NCI-H1048 (cell line): ENCODE measurements at regions not wholly inside any gene's neighbourhood (a gene's known extent, or its start where the extent isn't known, plus 50 kb on each side); places are given as distances from the start of the nearest gene placed in this dataset.
"Not testable (repeated sequence)": the region's sequence is repeated elsewhere in the genome, so short reads cannot be mapped to it uniquely, and the experiment has no call there.

Source experiments
- DNase-seq: peaks from one replicate; lab custom pipeline; 2025; lab: John Stamatoyannopoulos, UW

DNA sequence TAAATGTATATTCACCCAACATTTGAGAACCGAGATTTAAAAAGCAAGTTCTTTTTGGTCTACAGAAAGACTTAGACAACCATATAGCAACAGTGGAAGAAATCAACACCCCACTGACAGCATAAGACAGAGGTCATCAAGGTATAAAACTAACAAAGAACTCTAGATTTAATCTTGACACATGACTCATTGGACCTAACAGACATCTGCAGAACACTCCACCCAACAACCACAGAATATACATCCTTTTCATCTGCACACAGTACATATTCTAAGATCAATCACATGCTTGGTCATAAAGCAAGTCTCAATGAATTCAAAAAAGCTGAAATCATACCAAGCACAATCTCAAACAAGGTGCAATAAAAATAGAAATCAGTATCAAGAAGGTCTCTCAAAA is 65.8 kb downstream of the SPIN4 start:
- no peak for DNase-seq

- no peak for DNase-seq
These were observed 66.5 kb downstream of the SPIN4 start for GRCh38 chrX:63284659-63285058.

DNA sequence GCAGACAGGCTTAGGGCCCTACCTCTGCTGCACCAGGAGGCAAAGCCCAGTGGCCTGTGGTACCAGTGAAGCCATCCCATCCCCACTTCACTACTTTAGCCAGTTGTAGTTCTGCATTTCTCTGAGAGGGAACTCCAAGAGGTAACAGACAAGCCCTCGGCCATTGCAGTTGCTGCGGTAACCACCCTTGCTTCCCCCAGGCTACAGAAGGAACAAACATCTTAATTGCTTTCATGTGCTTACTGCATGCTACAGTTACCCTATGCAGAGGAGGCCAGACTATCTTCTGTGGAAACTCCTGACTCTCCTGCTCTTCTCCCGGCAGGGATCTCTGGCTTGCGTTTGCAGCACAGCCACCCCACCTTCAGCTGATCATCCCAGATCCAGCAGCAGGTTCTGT is 67.8 kb downstream of the SPIN4 start:
- no peak for DNase-seq

GRCh38 chrX:63282828-63283227 is 68.3 kb downstream of the SPIN4 start:
- no peak for DNase-seq

GRCh38 chrX:63282077-63282476 is 69.1 kb downstream of the SPIN4 start:
- DNase-seq, result no peak

DNA sequence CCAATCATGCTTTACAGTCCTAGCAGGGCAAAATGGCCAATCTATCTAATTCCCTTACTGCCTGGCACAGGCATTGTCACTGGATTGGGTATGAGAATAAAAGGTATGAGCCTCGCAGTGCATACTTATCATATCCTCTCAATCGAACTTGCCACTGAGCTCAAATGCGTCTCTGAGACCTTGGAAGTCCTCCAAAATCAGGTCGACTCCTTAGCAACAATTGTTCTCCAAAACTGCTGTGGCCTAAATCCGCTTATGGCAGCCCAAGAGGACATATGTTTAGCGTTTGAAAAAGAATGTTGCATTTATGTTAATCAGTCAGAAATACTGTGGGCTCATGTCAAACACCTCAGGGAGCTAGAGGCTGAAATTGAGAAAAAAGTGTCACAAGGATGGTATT is 69.7 kb downstream of the SPIN4 start:
- no peak for DNase-seq

DNA sequence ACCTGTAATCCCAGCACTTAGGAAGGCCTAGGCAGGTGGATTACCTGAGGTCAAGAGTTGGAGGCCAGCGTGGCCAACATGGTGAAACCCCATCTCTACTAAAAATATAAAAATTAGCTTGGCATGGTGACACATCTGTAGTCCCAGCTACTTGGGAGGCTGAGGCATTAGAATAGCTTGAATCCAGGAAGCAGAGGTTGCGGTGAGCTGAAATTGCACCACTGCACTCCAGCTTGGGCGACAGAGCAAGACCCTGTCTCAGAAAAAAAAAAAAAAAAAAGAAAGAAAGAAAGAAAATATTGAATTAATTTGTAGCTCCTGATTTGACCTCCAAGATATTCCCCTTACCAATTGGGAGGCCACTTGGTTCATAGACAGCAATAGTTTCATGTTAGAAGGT is 73.7 kb downstream of the SPIN4 start:
- DNase-seq, result not testable (repeated sequence)

DNA sequence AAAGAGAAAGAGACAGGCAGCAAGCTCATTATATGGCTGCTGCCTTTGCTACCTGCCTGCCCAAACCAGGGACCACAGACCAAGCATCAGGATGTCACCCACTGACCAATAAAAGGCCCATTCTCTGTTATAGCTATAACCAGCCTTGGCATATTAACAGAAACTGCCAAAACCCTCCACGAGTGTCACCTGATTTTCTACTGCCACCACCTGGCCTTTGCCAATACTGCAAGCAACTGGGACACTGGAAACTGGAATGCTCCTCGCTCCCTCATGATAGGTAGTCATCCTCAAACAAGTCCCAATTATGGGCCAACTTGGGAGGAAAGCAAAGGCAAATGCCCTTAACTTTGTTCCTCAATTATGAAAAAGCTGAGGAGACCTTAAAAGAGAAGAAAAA is 76.0 kb downstream of the SPIN4 start:
- no peak for DNase-seq

GRCh38 chrX:63270873-63271272 is 80.3 kb downstream of the SPIN4 start:
- DNase-seq, result no peak

- DNase-seq, result no peak
These were observed 93.0 kb downstream of the SPIN4 start for GRCh38 chrX:63258144-63258543.

DNA sequence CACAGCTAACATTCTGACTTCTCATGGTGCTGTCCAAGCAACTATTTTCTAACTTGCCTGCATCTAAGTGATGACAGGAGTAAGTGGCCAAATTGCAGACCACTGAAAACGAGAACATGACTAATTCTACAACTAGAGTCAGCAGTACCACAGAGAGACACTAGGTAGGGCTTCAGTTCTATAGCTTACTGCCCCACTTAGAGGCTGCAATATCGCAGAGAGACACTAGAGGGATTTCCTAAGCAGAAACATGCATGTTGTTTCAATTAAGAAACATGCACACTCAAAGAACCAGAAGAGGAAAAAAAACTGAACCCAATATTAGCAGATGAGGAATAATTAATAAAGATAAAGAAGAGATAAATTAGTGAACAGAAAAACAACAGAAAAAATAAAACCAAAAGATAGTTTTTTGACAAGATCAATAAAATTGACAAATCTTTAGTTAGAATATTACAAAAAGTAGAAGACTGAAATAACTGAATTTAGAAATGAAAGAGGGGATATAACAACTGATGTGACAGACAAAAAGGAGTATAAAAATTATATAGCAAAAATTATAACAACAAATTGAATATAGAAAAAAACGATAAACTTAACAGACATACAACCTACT is 100.8 kb downstream of the SPIN4 start:
- DNase-seq, result no peak

- not testable (repeated sequence) for DNase-seq
These were observed 108.4 kb downstream of the SPIN4 start for GRCh38 chrX:63242689-63243088.

GRCh38 chrX:63235963-63236362 is 115.2 kb downstream of the SPIN4 start:
- not testable (repeated sequence) for DNase-seq

DNA sequence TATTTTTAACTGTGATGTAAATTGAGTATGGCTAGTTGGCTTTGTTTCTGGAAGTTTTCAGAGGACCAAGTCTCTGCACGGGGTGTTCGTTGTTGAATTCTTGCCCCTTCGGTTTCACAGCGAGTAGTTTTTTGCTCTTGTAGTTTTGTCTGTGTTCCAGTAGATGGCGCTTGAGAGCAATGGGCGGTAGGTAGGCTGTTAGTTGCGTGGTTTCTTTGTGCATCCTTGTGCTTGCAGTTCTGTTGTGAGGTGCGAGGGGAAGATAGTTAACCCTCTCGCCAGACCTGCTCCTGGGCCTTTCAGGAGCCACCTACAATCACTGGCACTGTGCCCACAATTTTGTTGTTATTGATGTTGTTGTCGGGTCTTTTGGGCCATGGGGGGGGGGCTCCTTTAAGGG is 118.1 kb downstream of the SPIN4 start:
- not testable (repeated sequence) for DNase-seq

- DNase-seq, result not testable (repeated sequence)
These were observed 132.9 kb downstream of the SPIN4 start for GRCh38 chrX:63218202-63218601.

- not testable (repeated sequence) for DNase-seq
These were observed 133.6 kb downstream of the SPIN4 start for GRCh38 chrX:63217549-63217948.

DNA sequence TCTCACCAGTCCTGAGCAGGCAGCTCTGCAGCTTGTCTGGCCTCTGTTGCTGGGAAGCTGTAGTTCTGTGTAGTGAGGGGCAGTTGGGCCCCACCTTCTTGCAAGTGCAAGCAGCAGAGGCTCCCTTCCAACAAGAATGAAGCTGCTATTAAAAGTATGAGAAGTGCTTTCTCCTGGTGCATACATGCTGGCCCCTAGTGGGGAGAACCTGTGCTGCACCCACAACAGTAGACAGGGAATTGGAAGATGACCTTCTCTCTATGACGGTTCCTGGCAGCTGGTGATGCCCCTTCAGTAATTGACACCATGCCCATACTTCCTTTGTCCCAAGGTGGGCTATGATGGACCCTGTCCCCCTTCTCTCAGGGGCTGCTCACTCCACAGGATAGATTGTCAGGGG is 141.5 kb downstream of the SPIN4 start:
- not testable (repeated sequence) for DNase-seq

DNA sequence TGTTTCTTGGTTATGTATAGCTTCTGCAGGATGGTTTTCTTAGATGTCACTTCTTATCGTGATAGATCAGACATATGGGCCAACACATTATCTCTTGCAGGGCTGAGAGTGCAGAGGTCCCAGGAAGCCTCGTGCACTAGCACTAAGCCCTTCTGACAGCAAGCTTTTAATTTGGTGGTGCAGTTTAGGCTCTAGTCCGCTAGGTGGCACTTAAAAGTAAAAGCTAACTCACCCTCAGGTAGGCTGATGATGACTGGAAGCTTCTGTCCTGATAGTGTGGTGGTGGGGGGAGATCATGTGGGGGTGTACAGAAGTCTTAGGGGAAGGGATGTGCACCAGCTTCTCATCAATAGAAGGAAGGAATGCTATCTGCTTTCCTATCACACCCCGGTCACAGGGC is 142.0 kb downstream of the SPIN4 start:
- DNase-seq, result not testable (repeated sequence)

GRCh38 chrX:63204266-63205074 is 146.7 kb downstream of the SPIN4 start:
- not testable (repeated sequence) for DNase-seq

- not testable (repeated sequence) for DNase-seq
These were observed 149.1 kb downstream of the SPIN4 start for GRCh38 chrX:63201987-63202386.

DNA sequence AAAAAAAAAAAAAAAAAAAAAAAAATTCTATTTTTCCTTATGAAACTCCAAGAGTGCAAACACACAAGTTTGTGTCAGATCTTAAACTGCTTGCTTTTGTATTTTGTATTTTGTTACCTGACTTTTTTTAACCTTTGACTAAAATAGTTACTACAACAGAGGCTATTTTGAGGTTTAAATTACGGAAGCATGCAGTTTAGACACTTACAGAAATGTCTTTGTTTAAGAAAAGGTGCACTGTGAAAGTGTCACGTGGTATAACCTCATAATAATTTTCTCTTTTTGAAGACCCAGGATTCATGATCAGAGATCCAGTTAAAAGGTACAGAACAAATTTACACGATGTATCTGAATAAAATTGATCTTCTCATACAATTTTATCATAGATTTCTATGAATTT is 152.4 kb downstream of the SPIN4 start:
- not testable (repeated sequence) for DNase-seq

DNA sequence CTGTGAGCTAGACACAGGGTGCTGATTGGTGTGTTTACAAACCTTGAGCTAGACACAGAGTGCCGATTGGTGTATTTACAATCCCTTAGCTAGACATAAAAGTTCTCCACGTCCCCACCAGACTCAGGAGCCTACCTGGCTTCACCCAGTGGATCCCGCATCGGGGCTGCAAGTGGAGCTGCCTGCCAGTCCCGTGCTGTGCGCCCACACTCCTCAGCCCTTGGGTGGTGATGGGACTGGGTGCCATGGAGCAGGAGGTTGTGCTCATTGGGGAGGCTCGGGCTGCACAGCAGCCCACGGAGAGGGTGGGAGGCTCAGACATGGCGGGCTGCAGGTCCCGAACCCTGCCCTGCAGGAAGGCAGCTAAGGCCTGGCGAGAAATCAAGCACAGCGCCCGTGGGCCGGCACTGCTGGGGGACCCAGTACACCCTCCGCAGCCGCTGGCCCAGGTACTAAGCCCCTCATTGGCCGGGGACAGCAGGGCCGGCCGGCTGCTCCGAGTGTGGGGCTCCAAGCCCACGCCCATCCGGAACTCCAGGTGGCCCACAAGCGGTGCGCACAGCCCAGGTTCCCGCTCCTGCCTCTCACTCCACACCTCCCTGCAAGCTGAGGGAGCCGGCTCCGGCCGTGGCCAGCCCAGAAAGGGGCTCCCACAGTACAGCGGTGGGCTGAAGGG is 158.6 kb downstream of the SPIN4 start:
- not testable (repeated sequence) for DNase-seq

DNA sequence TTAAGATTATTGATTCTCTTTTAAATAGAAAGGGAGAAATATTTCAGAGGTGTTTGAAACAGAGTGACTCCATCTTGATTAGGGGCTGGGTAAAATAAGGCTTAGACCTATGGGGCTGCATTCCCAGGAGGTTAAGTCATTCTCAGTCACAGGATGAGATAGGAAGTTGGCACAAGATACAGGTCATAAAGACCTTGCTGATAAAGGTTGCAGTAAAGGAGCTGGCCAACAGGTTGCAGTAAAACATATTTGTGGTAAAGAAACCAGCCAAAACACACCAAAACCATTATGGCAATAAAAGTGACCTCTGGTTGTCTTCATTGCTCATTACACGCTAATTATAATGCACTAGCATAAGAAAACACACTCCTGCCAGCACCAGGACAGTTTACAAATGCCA is 165.0 kb downstream of the SPIN4 start:
- no peak for DNase-seq
